ENCODE measurements at regions not wholly inside any gene's neighbourhood (a gene's known extent, or its start where the extent isn't known, plus 50 kb on each side); places are given as distances from the start of the nearest gene placed in this dataset.

DNA sequence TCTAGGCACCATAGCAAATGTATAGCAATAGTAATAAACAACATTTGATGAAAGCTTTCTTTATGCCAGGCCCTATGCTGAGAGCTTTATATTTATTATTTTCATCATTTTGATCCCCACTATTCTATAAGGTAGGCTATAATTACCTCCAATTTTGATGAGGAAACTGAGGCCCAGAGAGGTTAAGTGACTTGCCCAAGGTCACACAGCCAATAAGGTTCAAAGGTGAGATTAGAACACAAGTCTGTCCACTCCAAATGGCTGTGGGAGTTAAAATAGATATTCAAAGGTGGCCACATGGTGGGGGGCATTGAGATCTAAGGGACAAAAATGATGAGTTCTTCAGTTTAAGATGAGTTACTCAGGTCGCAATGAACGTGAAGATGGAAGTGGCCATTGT is 269.9 kb downstream of the BMP7 start:
- no peak for DNase-seq (ENCODE audit: low spot score)

- DNase-seq (ENCODE audit: low spot score) = no peak
Observed at GRCh38 chr20:56998438-56998837, 268.0 kb downstream of the BMP7 start.

DNA sequence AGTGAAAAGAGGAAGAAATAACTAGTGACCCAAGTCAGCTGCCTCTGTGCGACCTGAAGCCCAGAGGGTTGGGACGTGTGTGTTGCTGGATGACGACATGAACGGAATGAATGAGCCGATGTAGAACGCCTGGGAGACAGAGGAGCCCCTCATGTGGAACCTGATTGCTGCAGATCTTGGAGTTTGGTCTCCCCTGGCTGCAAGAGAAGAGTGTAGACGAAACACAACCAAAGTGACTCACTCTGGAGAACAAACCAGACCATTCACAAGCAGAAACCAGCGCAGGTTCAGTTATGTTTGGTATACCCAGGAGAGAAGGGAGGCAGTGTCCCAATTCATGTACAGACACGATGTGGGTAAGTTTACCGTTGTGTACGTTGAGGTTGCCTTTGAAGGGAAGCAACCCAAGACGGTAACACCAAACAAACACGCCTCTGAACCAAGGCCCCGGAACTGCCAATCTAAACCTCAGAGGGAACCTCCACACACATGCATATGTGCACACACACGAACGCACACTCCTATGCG is 265.9 kb downstream of the BMP7 start:
- DNase-seq (ENCODE audit: low spot score) = no peak

DNA sequence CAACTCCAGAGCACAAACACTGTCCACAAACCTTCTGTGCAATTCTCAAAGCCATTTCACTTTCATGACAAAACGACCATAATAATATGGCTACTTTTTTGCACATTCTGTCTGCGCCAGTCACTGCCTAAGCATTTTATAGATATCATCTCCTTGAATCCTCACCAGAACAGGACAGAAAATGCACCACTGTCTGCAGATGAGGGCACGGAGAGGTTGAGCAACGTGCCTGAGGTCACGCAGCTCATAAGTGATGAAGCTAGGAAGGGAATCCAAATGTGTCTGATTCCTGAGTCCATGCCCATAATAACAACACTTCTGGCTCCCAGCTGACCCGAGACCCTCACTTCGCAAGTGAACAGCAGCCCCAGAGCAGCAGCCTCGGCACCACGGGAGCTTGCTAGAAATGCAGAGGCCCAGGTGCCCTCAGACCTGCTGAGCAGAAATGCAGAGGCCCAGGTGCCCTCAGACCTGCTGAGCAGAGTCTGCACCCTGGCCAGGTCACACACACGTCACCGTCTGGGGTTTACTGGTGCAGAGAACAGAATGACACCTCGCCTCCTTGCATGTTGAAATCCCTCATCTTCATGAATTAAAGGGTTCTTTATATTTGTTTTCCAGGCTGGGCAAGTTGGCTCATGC is 265.2 kb downstream of the BMP7 start:
- DNase-seq (ENCODE audit: low spot score) = no peak

DNA sequence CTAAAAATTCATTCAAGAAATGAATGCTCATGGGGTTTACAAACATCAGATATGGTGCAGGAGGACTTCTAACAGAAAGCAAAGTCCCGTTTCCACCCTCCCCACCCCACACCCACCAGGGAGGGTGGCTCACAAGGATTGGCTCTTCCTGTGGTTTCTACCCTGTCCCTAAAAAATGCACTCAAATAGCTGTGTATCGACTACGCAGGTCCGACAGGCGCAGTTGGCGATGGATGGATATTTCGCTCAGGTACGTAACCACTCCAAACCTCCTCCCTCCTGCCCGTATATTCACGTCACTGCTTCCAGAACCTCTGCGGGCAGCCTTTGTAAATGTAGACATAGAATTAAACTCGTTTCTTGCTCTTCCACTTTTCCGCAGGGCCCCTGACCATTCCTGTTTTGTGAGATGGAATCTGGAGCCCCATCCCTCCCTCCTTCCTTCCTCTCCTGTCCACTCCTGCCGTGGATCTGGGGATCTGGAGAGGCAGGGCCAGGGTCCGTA is 264.3 kb downstream of the BMP7 start:
- no peak for DNase-seq (ENCODE audit: low spot score)

DNA sequence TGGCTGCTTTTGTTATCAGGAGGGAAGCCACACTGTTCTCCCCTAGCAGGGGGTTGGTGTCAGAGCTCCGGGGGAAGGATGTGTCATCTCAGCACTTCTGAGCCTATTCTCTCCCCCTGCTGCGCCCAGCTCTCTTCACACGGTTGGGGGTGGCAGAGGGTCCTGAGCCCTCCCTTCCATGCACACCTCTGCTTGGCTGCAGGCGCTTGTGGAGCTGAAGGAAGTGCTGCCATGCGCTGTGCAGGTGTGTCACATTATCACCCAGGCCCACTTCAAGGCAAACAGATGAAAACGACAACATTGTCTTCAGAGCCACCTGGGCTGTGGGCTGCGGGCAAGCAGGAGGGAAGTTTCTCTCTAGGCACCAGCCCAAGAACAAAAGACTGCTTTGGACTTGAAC is 263.4 kb downstream of the BMP7 start:
- DNase-seq (ENCODE audit: low spot score) = no peak

DNA sequence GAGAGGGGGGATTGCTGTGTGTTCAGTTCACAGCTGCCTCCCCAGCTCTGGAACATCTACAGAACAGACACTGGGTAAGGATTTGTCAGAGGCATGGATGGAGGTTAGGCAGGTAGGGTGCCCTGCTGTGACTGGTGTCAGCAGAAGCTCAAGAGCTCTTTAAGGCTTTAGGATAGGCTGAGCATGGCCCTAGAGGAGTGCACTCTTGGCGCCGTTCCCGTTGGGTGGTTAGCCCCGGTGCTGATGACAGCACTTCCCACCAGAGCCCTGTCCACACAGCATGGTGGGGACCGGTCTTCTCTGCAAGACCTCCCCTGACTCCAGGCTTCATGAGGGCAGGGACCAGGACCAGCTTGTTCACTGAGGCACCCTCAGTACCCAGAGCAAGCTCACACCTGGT is 262.0 kb downstream of the BMP7 start:
- no peak for DNase-seq (ENCODE audit: low spot score)

DNA sequence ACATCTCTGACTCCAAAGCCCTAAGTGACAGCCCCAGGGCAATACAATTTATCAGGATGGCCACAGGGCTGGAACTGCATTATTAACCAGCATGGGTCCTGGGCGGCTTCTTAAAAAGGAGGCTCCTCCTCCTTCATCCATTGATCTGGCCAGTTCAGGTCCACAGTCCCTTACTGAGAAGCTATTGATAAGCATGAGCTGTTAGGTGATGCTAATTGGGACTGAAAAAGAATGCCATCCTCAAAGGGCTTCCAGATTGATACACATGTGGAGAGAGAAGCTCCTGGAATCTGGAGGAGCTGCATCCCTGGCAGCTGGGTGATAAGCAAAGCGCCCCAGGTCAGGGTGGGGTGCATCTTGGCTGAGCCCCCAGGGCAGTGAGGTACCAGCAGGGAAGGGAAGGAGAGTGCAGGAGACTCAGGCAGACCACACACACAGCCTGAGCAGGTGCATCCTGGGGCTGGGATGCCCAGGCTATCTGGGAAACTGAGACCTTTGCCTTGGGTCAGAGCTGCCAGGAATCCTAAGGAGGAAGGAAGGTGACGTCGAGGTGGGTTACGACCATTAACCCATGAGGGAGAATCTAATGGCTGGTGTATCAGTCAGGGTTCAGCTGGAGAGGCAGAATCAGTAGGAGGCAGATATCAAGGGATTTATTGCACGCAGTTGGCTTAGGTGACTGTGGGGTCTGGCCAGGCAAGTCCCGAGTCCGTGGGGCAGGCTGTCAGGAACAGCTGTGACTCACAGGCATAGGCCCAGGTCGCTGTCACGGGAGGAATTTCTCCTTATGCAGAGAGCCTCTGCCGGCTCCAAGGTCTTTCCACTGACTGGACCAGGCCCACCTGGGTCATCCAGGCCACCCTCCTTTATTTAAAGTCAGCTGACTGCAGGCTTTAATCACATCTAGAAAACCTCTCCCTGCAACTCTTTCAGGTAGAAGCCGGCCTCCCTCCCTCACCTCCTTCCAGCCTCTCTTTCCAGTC is 261.2 kb downstream of the BMP7 start:
- DNase-seq (ENCODE audit: low spot score) = no peak

DNA sequence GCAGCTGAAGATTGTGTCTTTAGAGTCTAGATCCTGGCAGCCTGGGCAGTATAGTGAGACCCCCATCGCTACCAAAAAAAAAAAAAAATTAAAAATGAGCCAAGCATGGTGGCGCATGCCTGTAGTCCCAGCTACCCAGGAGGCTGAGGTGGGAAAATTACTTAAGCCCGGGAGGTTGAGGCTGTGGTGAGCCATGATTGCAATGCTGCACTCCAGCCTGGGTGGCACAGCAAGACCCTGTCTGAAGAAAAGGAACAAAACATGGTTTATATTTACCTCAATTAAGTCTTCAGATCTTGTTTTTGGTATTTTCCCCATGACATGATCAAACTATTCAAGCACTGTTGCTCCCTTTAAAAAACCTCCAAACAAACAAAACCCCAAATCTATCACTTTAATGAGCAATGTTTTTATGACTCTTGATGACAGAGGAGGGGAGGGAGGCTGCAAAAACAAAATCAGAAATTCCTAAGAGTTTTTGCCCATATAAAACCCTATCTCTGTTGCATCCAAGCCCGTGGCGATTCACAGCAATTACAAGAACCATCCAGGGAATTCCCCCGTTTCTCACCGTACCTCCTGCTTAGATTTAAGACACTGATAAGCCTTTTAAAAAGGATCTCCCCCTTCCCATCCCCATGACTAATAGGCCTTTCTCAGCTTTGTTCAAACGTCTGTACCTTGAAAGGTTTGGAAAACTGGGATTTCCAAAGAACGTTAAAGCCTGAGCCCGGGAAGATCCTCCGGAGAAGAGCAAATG is 259.9 kb downstream of the BMP7 start:
- DNase-seq (ENCODE audit: low spot score) = peak; percentile 25

DNA sequence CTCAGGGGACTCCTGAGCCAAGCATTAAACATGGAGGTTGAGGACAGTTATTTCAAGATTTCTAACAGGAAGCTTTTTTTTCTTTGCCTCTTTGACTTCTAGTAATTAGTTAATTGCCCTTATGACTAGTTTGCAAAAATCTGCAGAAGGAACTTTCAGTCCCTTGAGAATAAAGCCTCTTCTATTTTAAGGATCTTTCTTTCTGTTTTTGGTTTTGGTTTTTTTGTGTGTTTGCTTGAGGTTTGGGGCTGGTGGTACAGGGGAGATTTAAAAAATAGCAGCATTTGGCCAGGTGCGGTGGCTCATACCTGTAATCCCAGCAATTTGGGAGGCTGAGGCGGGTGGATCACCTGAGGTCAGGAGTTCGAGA is 259.3 kb downstream of the BMP7 start:
- no peak for DNase-seq (ENCODE audit: low spot score)

DNA sequence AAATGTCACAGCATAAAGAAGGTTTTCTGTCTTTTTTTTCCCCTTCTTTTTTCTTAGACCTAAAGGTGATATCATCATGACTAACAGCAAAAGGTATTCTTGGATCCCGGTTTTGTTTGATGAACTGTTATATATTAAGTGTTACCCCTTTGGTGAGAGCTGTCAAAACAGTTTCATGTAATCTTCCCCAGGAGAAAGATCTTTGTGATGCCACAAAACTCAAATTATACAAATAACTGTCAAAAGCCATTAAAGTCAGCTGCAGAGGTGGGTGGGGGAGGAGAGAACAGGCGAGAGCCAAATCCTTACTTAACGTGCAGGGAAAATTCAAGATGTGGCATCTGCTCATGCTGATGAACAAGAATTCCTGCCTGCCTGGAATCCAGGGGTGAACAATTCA is 258.2 kb downstream of the BMP7 start:
- no peak for DNase-seq (ENCODE audit: low spot score)

DNA sequence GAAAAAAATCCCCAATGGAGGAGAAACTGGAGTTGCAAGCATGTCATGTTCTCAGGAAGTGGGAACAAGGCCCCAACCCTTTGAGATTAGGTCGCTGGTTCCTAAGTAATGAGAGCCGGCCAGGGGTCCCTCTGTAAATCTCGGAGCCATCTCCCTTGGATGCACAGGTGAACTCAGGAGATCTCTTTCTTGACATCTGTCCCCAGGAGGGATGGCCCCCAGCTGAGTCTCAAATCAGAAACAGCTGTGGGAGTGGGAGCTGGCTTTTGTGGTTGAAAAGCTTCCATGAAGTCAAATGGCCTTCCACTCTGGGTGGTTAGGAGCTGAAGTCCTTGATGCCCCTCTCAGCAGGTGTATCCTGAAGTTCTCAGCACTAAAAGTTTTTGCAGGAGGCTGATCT is 257.1 kb downstream of the BMP7 start:
- no peak for DNase-seq (ENCODE audit: low spot score)

DNA sequence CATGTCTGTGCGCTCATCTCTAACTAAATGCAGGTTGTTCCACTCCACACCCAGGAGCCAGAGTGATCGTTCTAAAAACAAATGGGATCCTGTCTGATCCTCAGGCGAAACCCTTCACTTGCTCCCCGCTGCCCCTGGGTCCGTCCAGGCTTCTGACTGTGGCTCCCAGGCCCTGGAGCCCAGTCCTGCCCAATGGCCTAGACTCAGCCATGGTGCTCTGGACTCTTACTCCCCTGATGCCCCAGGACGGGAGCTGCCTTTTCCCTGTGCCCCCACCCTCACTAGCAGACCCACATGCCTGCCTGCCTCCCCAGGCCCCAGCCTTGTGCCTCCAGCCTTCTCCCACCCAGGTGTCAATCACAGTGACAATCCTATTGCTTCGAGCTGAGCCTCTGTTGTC is 256.7 kb downstream of the BMP7 start:
- DNase-seq (ENCODE audit: low spot score) = no peak

GRCh38 chr20:57012691-57013090 is 253.8 kb downstream of the BMP7 start:
- no peak for DNase-seq (ENCODE audit: low spot score)

- DNase-seq (ENCODE audit: low spot score) = no peak
Observed at GRCh38 chr20:57013217-57013616, 253.2 kb downstream of the BMP7 start.

- peak; percentile 54 for DNase-seq (ENCODE audit: low spot score)
Observed at GRCh38 chr20:57013741-57014140, 252.7 kb downstream of the BMP7 start.

DNA sequence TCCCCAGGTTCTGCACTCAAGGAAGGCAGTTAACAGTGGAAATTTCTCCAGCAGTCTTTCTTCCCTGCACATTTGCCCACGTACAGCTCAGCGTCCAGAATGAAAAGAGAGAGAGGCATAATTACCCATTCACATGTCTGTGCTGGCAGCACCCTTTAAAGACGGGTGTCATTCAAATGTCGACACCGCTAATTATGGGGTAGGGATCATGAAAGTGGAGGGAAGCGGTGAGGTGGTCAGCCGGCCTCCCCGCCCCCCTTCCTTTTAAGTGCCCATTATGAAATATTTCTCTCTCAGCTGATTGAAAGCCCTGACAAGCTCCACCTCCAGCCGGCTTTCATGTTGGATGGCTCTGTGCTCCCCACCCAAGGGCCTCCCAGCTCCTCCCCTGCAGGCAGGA is 246.1 kb downstream of the BMP7 start:
- no peak for DNase-seq (ENCODE audit: low spot score)

- peak; percentile 33 for DNase-seq (ENCODE audit: low spot score)
Observed at GRCh38 chr20:57022306-57022705, 244.1 kb downstream of the BMP7 start.

- no peak for DNase-seq (ENCODE audit: low spot score)
Observed at GRCh38 chr20:57023007-57023406, 243.4 kb downstream of the BMP7 start.

DNA sequence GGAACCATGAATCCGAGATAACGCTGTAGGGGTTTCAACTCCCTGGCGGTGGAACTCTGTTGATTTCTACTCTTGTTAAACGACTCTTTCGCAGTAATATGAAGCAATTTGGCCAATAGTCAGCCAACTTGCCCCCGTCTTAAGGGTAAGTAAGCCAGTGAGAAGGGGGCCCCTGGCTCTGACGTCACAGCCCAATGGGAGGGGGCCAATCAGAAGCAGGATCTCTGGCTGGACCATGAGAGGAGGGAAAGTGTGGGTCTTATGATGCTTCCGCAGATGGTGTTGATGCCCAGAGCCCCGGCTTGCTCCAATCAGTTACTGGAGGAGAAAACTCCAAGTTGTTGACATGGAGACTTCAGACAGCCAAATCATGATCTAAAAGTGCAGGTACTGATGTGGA is 242.4 kb downstream of the BMP7 start:
- no peak for DNase-seq (ENCODE audit: low spot score)

DNA sequence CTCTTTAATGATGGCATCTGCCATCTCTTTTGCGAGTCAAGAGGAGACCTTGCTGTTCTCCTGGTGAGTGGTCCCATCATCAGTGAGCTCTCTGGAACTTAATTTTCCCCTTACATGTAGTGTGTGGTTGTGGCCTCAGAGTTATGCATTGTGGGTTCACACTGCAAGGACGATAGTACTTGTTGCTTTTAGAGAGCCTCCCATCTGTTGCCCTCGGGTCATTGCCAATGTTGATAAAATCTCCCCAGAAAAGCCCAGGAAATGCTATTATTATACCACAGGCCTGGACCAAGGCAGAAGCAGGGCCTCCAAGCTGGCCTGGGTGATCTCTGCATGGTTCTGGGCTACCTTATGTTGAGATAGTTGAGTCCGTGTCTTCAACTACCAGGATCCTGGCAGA is 241.6 kb downstream of the BMP7 start:
- no peak for DNase-seq (ENCODE audit: low spot score)

DNA sequence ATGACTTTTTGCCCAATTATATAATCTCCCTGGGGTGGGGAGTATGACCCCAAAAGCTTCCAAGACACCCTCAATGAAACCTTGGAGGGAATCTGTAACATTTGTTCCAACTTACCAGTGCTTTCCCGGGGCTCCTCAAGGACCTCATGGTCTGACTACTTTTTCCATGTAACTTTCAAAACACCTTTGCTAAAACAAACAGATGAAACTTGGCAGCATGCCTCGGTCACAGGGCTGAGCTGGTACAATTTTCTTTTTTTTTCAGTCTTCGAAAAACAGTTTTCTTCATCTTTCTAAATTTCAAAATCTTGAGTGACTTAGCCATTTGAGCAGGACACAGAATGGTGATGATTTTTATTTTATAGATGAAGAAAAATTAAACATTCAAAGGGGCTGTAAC is 241.2 kb downstream of the BMP7 start:
- no peak for DNase-seq (ENCODE audit: low spot score)

All from HuH-7.5 (cell line).